ENCODE measurements at regions not wholly inside any gene's neighbourhood (a gene's known extent, or its start where the extent isn't known, plus 50 kb on each side); places are given as distances from the start of the nearest gene placed in this dataset.

GRCh38 chr13:72023895-72024294 lies 156.9 kb upstream of the DACH1 start:
- TF ChIP-seq, protein P1, sequence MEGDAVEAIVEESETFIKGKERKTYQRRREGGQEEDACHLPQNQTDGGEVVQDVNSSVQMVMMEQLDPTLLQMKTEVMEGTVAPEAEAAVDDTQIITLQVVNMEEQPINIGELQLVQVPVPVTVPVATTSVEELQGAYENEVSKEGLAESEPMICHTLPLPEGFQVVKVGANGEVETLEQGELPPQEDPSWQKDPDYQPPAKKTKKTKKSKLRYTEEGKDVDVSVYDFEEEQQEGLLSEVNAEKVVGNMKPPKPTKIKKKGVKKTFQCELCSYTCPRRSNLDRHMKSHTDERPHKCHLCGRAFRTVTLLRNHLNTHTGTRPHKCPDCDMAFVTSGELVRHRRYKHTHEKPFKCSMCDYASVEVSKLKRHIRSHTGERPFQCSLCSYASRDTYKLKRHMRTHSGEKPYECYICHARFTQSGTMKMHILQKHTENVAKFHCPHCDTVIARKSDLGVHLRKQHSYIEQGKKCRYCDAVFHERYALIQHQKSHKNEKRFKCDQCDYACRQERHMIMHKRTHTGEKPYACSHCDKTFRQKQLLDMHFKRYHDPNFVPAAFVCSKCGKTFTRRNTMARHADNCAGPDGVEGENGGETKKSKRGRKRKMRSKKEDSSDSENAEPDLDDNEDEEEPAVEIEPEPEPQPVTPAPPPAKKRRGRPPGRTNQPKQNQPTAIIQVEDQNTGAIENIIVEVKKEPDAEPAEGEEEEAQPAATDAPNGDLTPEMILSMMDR (IDR thresholded peaks at IDR 0.05; ENCODE audit: poor library complexity, severe bottlenecking) = no peak
- TF ChIP-seq SMC3 (conservative IDR thresholded peaks at IDR 0.05; ENCODE audit: poor library complexity) (no peak), TAF1 (IDR thresholded peaks at IDR 0.05; ENCODE audit: low read depth) (no peak)

All from neural cell (in vitro differentiated cells).